ENCODE measurements at regions not wholly inside any gene's neighbourhood (a gene's known extent, or its start where the extent isn't known, plus 50 kb on each side); places are given as distances from the start of the nearest gene placed in this dataset.

- TF ChIP-seq CTCF (IDR thresholded peaks at IDR 0.05) (no peak), POLR2A (IDR thresholded peaks at IDR 0.05) (no peak)
- no peak for DNase-seq (ENCODE audit: low spot score in 2 of 2)
- intact Hi-C loops (cut with DNase I; ENCODE audit: low total_unique reads): no loop called here
- no peak overlapping the region for H3K4me3 ChIP-seq (ENCODE audit: low read depth, poor library complexity, severe bottlenecking)
- 85 to 92% methylated on average over 4 of the region's 4 CpGs for WGBS, 2 donors
Measured at GRCh38 chr20:50433001-50433761, 77.0 kb upstream of the PTPN1 start.

- DNase-seq (ENCODE audit: low spot score in 2 of 2): no peak
- 91 to 93% methylated on average over 1 of the region's 1 CpG for WGBS, 2 donors
- TF ChIP-seq CTCF (IDR thresholded peaks at IDR 0.05) (no peak), POLR2A (IDR thresholded peaks at IDR 0.05) (no peak)
Measured at GRCh38 chr20:50434321-50434652, 75.9 kb upstream of the PTPN1 start.

GRCh38 chr20:50434653-50435396 lies 75.4 kb upstream of the PTPN1 start:
- no peak for TF ChIP-seq CTCF (IDR thresholded peaks at IDR 0.05)
- TF ChIP-seq POLR2A (IDR thresholded peaks at IDR 0.05): no peak
- WGBS, 2 donors: 50 to 54% methylated on average over 5 to 6 of the region's 6 CpGs

More at GRCh38 chr20:50434321-50434652, 75.9 kb upstream of the PTPN1 start:
- H3K4me3 ChIP-seq (ENCODE audit: low read depth, poor library complexity, severe bottlenecking): no peak overlapping the region
- intact Hi-C loops (cut with DNase I; ENCODE audit: low total_unique reads): no loop called here

GRCh38 chr20:50435397-50436051 lies 74.7 kb upstream of the PTPN1 start:
- TF ChIP-seq POLR2A (IDR thresholded peaks at IDR 0.05) (no peak), CTCF (IDR thresholded peaks at IDR 0.05) (no peak)
- no peak for DNase-seq (ENCODE audit: low spot score in 2 of 2)
- 82% methylated on average over 22 of the region's 22 CpGs for WGBS, 2 donors
- no peak overlapping the region for H3K4me3 ChIP-seq (ENCODE audit: low read depth, poor library complexity, severe bottlenecking)
- intact Hi-C loops (cut with DNase I; ENCODE audit: low total_unique reads): no loop called here

More at GRCh38 chr20:50434653-50435396, 75.4 kb upstream of the PTPN1 start:
- no peak overlapping the region for H3K4me3 ChIP-seq (ENCODE audit: low read depth, poor library complexity, severe bottlenecking)
- intact Hi-C loops (cut with DNase I; ENCODE audit: low total_unique reads): no loop called here
- no peak for DNase-seq (ENCODE audit: low spot score in 2 of 2)

- TF ChIP-seq CTCF (IDR thresholded peaks at IDR 0.05) (no peak), POLR2A (IDR thresholded peaks at IDR 0.05) (no peak)
- DNase-seq (ENCODE audit: low spot score in 2 of 2): no peak
- intact Hi-C loops (cut with DNase I; ENCODE audit: low total_unique reads): no loop called here
Measured at GRCh38 chr20:50436052-50436656, 74.0 kb upstream of the PTPN1 start.

More at GRCh38 chr20:50436052-50436656, 74.0 kb upstream of the PTPN1 start:
- H3K4me3 ChIP-seq (ENCODE audit: low read depth, poor library complexity, severe bottlenecking): no peak overlapping the region
- 45 to 60% methylated on average over 5 to 6 of the region's 6 CpGs for WGBS, 2 donors

All from lower leg skin (tissue), 4 donors.